DMS153 treated with DMSO at 0.1 percent for 48 hours (cell line): ENCODE measurements at regions not wholly inside any gene's neighbourhood (a gene's known extent, or its start where the extent isn't known, plus 50 kb on each side); places are given as distances from the start of the nearest gene placed in this dataset.
"Not testable (repeated sequence)": the region's sequence is repeated elsewhere in the genome, so short reads cannot be mapped to it uniquely, and the experiment has no call there.

Experiments used
- DNase-seq: peaks from one replicate; lab custom pipeline; 2025; ENCODE audit not compliant: unreplicated experiment; lab: John Stamatoyannopoulos, UW

DNA sequence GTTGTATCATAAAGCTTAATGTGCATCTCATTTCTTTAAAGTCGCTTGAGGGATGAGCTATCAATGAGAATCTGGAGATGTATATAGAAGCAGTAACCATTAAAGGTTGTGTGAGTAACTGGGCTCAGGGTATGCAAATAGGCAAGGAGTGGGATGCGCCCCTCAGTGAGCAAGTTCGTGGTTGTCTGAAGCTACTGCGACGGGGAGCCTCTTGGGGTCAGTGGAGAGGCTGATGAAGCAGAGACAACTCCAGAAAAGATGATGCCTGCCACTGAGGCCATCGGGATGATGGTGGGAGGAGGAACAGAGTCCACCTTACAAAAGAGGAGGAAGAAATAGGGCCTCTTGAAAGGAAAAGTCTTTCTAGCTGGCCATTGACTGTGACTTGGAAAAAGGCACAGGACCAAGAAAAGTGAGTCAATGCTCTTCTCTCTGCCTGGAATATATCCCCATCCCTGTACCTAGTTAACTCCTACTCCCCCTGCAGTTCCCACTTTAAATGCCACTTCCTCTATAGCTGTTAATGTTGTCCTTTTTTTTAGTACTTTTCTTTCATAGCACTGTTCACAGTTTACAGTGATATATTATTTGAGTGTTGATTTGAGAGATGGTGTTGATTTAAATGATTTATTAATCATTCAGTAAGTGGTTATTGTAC, 51.4 kb upstream of the LSM6 start:
- DNase-seq: no peak

- DNase-seq: no peak
Measured at GRCh38 chr4:146123231-146123630, 52.3 kb upstream of the LSM6 start.

DNA sequence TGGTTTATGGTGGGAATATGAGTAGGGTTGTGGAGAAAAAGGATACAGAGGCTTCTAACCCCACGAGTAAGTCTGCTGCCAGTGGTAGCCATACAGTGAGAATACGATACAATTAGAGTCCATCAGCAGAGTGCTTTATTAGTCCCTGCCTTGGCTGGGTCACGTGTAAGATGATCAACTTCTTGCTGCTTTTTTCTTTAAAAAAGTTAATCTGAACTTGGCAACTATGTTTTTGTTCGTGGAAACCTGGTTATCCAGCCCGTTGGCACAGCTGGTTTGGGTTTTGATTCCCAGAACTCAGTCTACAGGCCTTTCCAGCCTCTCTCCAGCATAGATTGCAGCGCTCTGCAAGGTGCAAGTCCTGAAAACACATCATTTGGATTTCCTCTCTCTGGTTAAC, 53.1 kb upstream of the LSM6 start:
- DNase-seq: no peak

- DNase-seq: no peak
Measured at GRCh38 chr4:146121757-146122156, 53.8 kb upstream of the LSM6 start.

DNA sequence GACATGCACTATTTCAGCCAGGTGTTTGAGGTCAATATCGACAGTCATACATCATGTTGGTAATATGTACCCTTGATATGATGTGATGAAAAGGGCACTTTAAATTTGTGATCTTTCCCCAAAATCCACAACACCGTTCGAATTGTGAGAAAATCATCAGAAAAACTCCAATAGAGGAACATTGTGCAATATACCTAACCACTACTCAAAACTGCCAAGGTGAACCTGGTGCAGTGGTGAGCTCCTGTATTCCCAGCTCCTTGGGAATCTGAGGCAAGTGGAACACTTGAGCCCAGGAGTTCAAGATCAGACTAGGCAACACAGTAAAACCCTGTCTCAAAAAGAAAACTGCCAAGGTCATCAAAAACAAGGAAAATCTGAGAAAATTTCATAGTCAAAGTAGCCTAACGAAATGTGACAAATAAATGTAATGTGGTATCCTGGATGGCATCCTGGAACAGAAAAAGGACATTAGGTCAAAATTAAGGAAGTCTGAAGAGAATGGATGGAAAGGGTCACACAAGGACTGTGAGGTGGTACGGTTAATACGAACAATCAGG, 55.6 kb upstream of the LSM6 start:
- DNase-seq: no peak

- DNase-seq: no peak
Measured at GRCh38 chr4:146114066-146114465, 61.5 kb upstream of the LSM6 start.

GRCh38 chr4:146113171-146113570, 62.3 kb upstream of the LSM6 start:
- no peak for DNase-seq

- DNase-seq: no peak
Measured at GRCh38 chr4:146112389-146112788, 63.1 kb upstream of the LSM6 start.

DNA sequence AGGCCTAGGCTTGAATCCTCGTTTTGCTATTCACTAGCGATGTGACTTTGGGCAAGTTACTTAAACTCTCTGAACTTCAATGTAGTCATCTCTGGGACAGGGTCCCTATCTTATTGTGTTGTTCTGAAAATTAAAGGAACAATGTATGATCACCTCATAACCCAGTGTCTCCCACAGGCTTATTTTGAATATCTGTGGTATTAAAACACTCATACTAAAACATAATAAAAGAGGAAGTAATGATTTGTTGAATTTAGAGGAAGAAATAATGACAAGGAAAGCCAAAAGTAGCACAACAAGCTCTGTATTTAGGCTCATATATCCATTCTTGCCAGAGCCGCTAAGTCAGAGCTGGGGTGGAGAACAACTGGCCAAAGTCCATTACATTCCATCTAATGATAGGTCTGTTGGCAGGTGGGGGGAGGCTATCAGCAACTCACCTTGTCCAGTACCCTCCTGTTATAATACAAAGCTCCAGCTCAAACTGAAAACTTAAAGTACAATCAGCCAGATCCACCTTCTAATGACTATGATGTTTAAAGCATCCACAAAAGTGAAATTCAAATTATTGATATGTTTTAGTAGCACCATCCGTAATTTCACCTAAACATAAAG, 64.5 kb upstream of the LSM6 start:
- DNase-seq: no peak

DNA sequence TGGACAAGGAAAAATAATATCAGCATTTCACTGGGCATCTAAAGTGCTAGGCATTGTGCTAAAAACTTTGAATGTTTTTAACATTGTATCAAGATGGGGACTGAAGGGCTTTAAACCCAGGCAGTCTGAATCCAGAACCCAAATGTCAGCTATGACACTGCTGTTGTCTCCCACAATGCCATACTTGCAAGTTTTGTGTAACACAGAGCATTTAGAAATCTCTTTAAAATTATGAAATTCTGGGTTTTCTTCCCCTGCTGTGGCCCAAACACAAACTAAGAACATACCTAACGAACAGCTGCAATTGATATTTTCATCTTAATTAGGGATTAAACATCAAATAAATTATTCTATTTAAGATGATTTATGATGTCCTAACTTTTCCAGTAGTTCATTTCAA, 66.8 kb upstream of the LSM6 start:
- DNase-seq: no peak

DNA sequence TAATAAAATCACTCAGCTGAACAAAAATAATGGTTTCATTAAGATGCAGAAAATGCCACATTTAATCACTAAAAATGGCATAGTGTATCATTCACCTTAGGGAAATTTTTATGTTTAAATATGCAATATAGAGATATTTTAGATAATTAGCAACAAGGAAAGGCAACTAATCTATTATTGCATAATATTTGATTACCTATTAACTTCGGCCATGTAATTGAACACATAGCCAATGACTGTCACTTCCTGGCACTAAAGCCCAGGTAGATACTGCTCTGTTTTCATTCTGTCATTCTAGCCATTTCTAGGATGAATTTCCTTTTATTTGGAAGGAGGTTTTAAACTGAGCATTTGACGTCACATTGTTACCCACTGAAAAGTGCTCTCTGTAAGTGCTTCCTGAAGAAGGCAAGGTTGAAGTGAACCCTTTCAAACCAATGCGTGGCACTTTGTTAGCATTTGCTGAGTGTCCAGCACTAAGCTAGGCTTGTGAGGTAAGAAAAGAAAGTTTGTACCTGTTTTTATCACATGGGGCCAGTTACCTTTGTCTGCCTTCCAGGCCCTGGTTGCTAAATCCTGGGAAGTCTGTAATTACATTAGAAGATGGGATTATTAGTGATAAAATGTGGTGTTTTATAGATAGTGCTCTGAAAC, 67.8 kb upstream of the LSM6 start:
- DNase-seq: no peak

DNA sequence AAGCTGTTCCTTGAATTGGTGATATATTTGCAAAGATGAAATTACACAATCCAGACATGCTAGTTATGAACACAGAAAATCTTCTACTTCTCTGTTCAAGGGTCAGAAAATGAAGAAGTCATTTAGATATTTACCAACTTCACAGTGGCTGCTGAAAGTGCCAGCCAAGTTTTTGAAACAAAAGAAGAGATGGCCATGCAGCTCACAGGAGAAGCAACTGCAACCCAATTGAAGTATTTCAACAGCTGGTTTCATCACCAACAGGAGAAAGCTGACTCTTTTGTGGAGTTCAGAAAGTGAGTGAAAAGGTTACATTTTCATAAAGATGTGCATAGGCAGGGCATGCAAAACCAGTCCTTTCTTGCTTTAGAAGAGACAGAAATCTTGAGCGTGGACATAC, 70.1 kb upstream of the LSM6 start:
- no peak for DNase-seq

- DNase-seq: no peak
Measured at GRCh38 chr4:146104541-146104940, 71.0 kb upstream of the LSM6 start.

- DNase-seq: not testable (repeated sequence)
Measured at GRCh38 chr4:146104052-146104451, 71.5 kb upstream of the LSM6 start.

DNA sequence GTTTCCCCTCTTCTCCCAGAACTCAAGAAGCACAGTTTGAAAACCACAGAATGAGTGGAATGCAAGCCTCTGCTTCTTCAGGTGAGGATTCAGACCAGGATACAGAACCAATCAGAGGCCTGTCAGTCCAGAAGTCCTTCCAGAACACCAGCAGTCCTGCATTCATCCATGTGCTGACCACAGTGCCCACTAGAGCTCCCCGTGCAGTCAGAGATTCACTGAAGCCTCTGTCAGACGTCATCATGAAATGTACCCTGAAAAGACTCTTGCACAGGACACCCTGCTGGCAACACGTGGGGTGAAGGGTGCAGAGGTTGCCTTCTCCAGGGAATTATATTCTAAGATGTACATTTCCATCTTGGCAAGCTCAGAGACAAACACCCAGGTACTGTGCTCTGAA, 75.9 kb upstream of the LSM6 start:
- no peak for DNase-seq

GRCh38 chr4:146098978-146099377, 76.5 kb upstream of the LSM6 start:
- DNase-seq: no peak

GRCh38 chr4:146098397-146098796, 77.1 kb upstream of the LSM6 start:
- DNase-seq: no peak

GRCh38 chr4:146096371-146096770, 79.1 kb upstream of the LSM6 start:
- DNase-seq: no peak

DNA sequence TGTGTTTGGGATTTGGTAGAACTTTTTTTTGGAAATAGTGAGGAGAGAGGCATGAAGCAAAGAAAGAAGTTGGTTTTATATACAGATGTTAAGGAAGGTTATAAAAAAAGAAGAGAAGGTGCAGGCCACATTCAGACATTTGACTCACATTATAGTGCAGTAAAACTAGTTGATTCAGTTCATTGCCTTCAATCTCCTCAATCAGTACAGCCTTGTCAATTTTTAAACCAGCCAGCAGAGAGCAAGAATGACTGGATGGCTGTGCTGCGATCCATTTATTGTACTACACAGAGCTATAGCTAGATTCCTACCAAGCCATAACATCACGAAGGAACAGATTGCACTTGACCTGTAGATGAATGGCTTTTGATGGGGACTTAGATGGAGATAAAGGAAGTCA, 79.7 kb upstream of the LSM6 start:
- no peak for DNase-seq

DNA sequence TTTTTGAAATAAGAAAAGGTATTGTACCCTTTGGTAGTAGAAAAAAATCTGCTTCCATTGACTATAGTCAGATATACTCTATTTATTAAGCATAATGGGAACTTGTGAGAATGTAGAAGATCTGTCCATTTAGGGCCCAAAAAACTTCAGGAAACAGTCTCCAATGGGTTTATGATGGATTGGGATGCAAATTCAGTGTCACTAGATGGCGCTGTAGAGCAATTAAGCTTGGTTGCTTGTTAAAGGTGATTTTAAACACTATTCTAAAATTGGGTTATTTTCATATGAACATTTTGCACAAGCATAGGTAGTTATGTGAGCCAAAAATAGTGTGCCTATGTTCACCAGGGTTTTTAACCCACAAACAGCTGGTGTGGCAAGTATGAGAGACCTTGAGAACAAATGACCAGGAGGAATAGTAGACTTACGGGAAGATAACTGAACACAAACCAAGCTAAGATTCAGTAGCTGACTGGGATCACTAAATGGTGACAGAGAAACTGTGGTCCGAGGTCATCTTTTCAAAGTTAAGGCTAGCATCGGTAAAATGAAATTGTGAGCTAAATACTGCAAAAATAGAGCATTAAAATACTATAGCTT, 80.3 kb upstream of the LSM6 start:
- peak; percentile 47 for DNase-seq

DNA sequence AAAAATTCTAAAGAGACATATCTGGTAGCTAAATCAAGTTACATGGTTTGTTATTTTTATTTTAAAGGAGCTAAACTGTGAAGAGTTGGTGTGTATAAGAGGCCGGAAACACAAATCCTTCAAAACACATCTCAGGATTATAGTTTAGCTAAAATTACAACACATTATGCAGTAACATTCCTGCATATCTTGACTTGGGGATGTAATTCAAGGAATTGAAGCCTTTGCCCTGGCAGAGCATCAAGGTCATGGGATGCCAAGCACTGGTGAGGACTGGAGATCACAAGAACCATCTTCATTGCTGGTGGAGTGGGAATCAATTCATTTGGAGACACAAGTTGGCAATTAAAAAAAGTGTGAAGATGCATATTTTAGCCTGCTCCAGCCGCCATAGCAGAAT, 86.8 kb upstream of the LSM6 start:
- no peak for DNase-seq

DNA sequence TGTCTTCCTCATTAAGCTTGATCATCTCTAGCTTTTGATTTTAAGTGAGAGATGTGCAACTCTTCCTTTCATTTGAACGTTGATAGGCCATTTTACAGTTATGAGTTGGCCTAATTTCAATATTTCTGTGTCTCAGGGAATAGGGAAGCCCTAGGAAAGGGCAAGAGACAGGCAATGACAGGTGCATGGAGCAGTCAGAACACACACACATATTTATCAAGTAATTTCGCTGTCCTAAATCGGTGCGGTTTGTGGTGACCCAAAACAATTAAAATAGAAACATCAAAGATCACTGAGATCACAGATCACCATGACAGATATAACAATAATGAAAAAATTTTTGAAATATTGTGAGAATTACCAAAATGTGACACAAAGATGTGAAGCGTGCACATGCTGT, 87.7 kb upstream of the LSM6 start:
- DNase-seq: no peak
